ENCODE measurements at regions not wholly inside any gene's neighbourhood (a gene's known extent, or its start where the extent isn't known, plus 50 kb on each side); places are given as distances from the start of the nearest gene placed in this dataset.

DNA sequence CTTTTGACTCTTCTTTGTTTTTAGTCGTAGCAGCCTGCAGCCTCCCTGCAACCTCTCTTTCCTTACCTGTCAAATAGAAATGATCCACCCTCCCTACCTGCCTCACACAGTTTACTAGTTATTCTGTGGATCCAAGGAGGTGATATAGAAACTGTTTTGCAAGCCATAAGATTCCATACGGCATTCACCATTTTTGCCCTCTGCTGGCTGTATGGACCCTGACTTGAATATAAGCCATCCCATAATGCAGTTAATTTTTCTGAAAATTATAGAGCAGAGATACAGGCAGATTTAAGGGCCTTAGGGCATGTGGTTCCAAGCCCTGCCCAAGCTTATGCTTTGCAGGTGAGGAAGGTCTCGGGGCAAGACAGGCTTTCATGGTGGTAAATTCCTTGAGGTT is 63.8 kb downstream of the CPN2 start:
- Histone ChIP-seq H3K27ac (ENCODE audit: low read length) (no peak overlapping the region), H3K4me1 (ENCODE audit: control insufficient read depth, low read depth, low read length) (peaks cover 34% of the 10 kb centered on the region), H3K9ac (ENCODE audit: low read length) (no peak overlapping the region), H3K4me3 (ENCODE audit: low read length) (peak overlapping the region; percentile 49), H3K27me3 (ENCODE audit: control insufficient read depth, insufficient read depth, low read length) (peaks cover 9% of the 10 kb centered on the region), H3K9me3 (ENCODE audit: control insufficient read depth, low read depth, low read length) (no peaks in the 10 kb centered on the region), H3K36me3 (ENCODE audit: control insufficient read depth, low read depth, low read length) (no peaks in the 10 kb centered on the region)

GRCh38 chr3:194287977-194288706 is 63.0 kb downstream of the CPN2 start:
- H3K4me1 ChIP-seq (ENCODE audit: control insufficient read depth, low read depth, low read length): peaks cover 34% of the 10 kb centered on the region
- no peaks in the 10 kb centered on the region for H3K36me3 ChIP-seq (ENCODE audit: control insufficient read depth, low read depth, low read length)
- H3K9me3 ChIP-seq (ENCODE audit: control insufficient read depth, low read depth, low read length): no peaks in the 10 kb centered on the region
- H3K27ac ChIP-seq (ENCODE audit: low read length): no peak overlapping the region
- H3K4me3 ChIP-seq (ENCODE audit: low read length): no peak overlapping the region
- H3K9ac ChIP-seq (ENCODE audit: low read length): no peak overlapping the region
- peaks cover 11% of the 10 kb centered on the region for H3K27me3 ChIP-seq (ENCODE audit: control insufficient read depth, insufficient read depth, low read length)

All from iPS-18a (cell line).